IPS-20b (cell line): ENCODE measurements at regions not wholly inside any gene's neighbourhood (a gene's known extent, or its start where the extent isn't known, plus 50 kb on each side); places are given as distances from the start of the nearest gene placed in this dataset.

Experiments used
- H3K27ac ChIP-seq: one replicate; pipeline ENCODE4 v1.5.1; 2013; ENCODE audit warnings: low read length
- H3K27me3 ChIP-seq: 2 replicates; pipeline ENCODE4 v1.6.1; 2013; ENCODE audit warnings: mild to moderate bottlenecking, low read length, inconsistent platforms; ENCODE audit not compliant: insufficient read depth
- H3K36me3 ChIP-seq: 2 replicates; pipeline ENCODE4 v1.6.1; 2013; ENCODE audit warnings: low read depth, mild to moderate bottlenecking, inconsistent platforms, low read length, moderate library complexity; ENCODE audit not compliant: insufficient read depth
- H3K4me1 ChIP-seq: 2 replicates; pipeline ENCODE4 v1.6.1; 2013; ENCODE audit warnings: mild to moderate bottlenecking, control low read depth, inconsistent platforms, low read length, moderate library complexity; ENCODE audit not compliant: insufficient read depth
- H3K4me3 ChIP-seq: 2 replicates; pipeline ENCODE4 v1.5.1; 2013; ENCODE audit warnings: mild to moderate bottlenecking, low read length, inconsistent platforms
- H3K9ac ChIP-seq: 2 replicates; pipeline ENCODE4 v1.6.1; 2013; ENCODE audit warnings: low read depth, mild to moderate bottlenecking, inconsistent platforms, low read length, moderate library complexity
- H3K9me3 ChIP-seq: 2 replicates; pipeline ENCODE4 v1.6.1; 2013; ENCODE audit warnings: mild to moderate bottlenecking, low read depth, low read length, inconsistent platforms; ENCODE audit not compliant: insufficient read depth

DNA sequence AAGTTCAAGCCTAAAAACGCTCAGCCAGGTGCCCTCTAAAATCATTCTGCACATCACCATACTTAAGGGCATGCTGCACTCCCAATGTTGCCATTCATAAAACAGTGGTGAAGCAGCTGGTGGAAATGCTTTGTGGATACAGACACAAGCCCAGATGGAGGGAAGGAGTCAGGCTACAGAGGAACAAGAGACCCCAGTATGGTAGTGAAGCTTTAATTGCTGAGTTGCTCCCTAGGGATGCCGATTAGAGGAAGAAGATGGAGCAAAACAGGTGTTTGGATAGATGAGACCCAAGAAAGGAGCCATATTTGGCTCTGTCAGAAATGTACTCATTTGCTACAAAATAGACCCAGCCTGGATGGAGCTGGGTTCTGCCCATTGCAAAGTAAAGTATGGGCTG, 230.5 kb downstream of the NSG2 start:
- Histone ChIP-seq H3K4me1 (no peaks in the 10 kb centered on the region), H3K27me3 (no peaks in the 10 kb centered on the region; the same call in 1 of the 2 replicates), H3K9me3 (no peaks in the 10 kb centered on the region), H3K36me3 (no peaks in the 10 kb centered on the region), H3K4me3 (no peak overlapping the region), H3K27ac (no peak overlapping the region), H3K9ac (no peak overlapping the region)

DNA sequence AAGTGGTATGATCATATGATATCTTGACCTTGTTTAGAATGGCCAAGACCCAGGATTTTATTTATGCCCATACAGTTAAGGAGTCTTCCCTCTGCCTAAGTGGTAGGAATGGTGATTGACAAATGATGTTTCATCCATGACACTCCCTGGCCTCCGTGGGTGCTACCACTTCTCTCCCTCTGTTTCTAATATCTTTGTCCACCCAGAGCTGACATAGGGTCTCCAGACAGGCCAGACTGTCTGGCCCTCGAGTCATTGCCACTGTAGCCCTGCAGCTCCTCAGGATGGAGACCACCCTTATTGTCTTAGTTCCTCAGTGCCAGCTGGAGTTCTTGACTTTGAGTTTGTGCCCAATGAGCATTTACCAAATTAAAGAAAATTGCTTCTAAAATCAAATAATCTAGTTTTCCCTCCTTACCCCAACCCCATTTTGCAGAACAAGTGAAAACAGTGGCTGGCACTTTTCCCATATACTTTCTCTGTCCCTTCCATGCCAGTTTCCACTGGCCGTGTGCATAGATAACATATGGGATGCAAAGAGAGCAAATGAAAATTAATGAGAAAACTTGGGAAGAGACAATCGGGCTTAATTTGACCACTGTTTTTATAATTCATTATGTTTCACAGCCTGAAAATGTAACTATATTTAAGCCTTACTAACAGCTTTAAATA, 235.7 kb downstream of the NSG2 start:
- H3K9me3 ChIP-seq = no peaks in the 10 kb centered on the region
- no peaks in the 10 kb centered on the region for H3K4me1 ChIP-seq
- no peak overlapping the region for H3K4me3 ChIP-seq
- H3K36me3 ChIP-seq = no peaks in the 10 kb centered on the region
- H3K27me3 ChIP-seq = no peaks in the 10 kb centered on the region
- H3K9ac ChIP-seq = no peak overlapping the region
- H3K27ac ChIP-seq = no peak overlapping the region

DNA sequence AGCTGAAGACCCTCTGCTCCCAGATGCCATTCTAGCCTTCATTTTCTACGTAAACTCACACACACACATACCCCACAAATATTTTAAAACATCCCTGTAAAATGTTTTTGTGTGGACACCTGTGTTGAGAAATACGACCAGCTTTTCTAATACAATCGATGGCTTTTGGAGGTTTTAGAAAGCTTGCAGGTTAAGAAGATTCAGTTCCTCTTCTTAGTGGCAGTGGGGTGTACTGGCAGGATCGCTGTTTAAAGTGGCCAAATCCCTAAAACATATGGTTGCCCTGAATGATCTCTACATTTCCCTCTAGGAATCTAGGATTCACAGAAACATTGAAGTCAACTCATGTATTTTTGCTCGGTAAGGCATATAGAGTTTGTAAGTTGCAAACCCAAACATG, 236.3 kb downstream of the NSG2 start:
- H3K9me3 ChIP-seq = no peaks in the 10 kb centered on the region
- H3K9ac ChIP-seq = no peak overlapping the region
- no peak overlapping the region for H3K27ac ChIP-seq
- no peaks in the 10 kb centered on the region for H3K36me3 ChIP-seq
- no peaks in the 10 kb centered on the region for H3K4me1 ChIP-seq
- H3K27me3 ChIP-seq = no peaks in the 10 kb centered on the region
- no peak overlapping the region for H3K4me3 ChIP-seq

DNA sequence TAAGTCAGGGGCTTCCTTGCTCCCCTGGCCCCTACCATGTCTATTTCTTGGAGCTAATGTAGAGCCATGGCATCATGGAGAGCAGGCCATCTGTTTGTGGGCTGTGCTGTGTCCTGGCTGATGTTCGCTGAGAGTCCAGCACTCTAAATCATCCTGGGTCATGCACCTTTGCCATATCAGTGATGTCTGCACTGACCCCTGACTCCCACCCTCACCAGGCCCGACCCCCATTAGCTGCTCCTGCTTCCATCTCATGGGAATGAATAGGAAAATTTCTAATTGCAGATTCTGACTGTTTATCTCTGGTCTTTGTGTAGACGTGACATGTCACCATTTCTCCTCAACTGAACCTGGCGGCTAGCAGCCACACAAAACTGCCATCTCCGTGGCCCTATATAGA, 236.9 kb downstream of the NSG2 start:
- Histone ChIP-seq H3K27me3 (no peaks in the 10 kb centered on the region), H3K4me1 (no peaks in the 10 kb centered on the region), H3K9me3 (no peaks in the 10 kb centered on the region), H3K36me3 (no peaks in the 10 kb centered on the region), H3K9ac (no peak overlapping the region), H3K4me3 (no peak overlapping the region), H3K27ac (no peak overlapping the region)

DNA sequence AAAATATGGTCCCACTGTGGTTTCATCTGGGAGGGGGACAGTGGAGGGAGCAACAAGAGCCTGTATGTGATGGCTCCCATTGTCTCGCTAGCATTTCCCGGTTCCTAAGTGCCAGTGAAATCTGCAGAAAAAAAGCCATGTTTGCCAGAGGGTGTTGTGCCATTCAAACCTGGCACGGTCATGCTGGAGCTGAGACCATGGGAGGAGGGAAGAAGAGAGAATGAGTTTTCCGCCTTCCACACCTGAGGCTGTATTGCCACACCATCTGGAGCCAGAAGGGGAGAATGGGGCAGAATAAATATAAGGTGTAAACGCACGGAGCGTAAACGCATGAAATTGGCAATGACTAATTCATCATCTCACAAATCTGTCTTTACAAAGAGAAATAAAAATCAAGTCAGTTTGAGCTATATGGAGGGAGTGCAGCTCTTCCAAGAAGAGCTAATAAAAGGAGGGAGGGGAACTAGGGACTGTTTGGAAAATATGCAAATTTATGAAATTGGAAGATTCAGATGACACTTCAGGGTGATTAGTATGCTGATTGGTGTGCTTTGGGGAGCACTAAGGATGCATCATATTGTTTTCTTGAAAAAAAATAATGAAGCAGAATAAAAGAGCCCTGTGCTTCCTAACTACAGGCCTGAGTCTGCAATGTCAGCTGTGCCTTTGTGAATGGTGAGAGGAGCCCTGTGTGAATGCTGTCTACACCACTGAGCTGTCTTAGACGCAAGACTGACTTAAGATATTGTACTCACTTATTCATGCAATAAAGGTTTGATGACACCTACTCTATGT, 237.9 kb downstream of the NSG2 start:
- Histone ChIP-seq H3K27ac (no peak overlapping the region), H3K4me1 (no peaks in the 10 kb centered on the region), H3K36me3 (no peaks in the 10 kb centered on the region), H3K9me3 (no peaks in the 10 kb centered on the region), H3K27me3 (no peaks in the 10 kb centered on the region), H3K9ac (no peak overlapping the region), H3K4me3 (no peak overlapping the region)

DNA sequence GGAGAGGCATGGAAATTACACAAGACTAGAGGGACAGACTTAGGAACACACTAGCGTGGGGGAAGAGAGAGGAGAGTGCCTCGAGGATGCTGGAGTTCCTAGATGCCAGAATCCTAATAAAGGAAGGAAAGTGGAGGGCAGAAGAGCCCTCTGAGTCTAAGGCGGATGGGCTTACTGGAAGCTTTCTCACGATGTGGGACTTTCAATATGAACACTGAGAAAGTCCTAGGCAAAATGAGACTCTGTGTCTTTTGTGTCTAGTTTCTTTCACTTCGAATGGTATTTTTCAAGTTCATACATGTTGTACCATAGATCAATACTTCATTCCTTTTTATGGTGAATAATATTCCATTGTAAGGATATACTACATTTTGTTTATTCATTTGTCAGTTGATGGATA, 239.4 kb downstream of the NSG2 start:
- Histone ChIP-seq H3K36me3 (no peaks in the 10 kb centered on the region), H3K4me1 (no peaks in the 10 kb centered on the region), H3K27me3 (no peaks in the 10 kb centered on the region), H3K9ac (no peak overlapping the region), H3K9me3 (no peaks in the 10 kb centered on the region), H3K27ac (no peak overlapping the region), H3K4me3 (no peak overlapping the region)

DNA sequence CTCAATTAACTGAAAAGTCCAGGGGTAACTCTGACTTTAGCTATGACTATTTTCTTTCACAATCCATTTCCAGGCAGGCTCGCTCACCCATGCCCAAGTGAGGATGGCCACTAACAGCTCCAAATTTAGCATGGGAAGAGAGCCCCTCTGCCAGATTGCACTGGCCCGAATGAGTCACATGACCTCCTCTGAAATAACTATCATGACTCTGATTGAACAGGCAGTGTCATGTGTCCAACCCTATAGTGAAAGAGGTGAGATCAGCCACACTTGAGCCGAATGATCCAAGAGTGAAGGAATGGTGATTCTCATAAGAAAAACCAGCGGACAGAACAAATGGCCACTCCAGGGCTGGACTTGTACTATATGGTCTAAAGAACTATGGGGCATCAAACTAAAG, 242.3 kb downstream of the NSG2 start:
- H3K27ac ChIP-seq = no peak overlapping the region
- no peaks in the 10 kb centered on the region for H3K36me3 ChIP-seq
- no peaks in the 10 kb centered on the region for H3K9me3 ChIP-seq
- no peaks in the 10 kb centered on the region for H3K27me3 ChIP-seq
- no peak overlapping the region for H3K4me3 ChIP-seq
- H3K9ac ChIP-seq = no peak overlapping the region
- no peaks in the 10 kb centered on the region for H3K4me1 ChIP-seq

DNA sequence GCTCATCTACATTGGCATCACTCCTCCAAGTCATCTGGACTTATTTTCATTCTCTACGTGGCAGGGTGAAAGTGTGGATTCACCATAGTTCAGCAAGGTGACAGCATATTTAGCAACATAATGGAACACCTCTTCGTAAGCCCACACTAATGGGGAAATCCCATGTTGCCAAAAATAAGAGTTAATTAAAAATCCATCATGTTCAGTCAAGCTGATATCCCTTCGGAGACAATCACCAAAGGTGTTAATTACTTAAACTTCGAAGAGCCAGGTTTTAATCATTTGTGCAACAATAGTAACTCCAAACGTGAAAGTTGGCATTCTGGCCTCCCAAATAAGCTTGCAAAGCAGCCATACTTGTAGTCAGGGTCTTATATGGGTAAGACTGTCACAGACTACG, 242.9 kb downstream of the NSG2 start:
- Histone ChIP-seq H3K4me3 (no peak overlapping the region), H3K27ac (no peak overlapping the region), H3K9ac (no peak overlapping the region), H3K27me3 (no peaks in the 10 kb centered on the region), H3K36me3 (no peaks in the 10 kb centered on the region), H3K4me1 (no peaks in the 10 kb centered on the region), H3K9me3 (no peaks in the 10 kb centered on the region)

DNA sequence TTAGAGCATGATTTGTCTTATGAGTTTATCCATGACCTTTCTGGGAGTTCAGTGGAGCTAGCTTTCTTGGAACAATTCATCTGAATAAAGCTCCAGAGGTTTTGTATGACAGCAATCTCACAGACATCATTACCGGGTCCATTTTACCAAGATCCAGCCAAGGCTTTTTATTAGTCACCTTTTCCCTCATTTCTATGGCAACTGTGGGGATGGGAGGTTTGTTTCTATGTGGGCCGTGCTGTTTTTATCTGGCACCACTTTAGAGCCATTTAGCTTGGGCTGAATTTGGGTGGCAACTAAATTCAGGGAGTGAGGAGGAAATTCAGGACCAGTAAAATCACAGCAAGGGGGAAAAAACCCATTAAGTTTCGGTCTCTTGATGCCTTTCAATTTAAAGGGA, 245.7 kb downstream of the NSG2 start:
- no peaks in the 10 kb centered on the region for H3K9me3 ChIP-seq
- no peak overlapping the region for H3K27ac ChIP-seq
- no peak overlapping the region for H3K9ac ChIP-seq
- H3K27me3 ChIP-seq = no peaks in the 10 kb centered on the region
- no peak overlapping the region for H3K4me3 ChIP-seq
- no peaks in the 10 kb centered on the region for H3K4me1 ChIP-seq
- H3K36me3 ChIP-seq = no peaks in the 10 kb centered on the region

DNA sequence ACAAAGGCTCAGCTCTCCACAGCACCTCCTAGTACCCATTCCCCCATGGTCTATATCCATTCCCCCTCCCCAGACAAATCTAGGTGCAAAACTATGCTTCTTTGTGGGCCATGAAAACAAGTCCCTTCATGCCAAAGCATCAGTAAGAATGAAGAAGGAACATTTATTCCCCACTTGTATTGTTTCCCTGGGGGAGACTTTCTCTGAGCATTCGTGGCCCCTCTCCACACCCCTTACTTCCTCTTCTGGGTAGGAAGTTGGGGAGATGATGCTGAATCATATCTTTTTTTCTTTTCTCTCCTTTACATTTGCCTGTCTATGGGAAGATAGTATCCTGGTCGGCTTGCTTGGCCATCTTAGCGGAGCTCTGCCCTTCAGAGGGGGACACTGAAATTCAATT, 246.8 kb downstream of the NSG2 start:
- H3K36me3 ChIP-seq = no peaks in the 10 kb centered on the region
- no peak overlapping the region for H3K9ac ChIP-seq
- H3K9me3 ChIP-seq = no peaks in the 10 kb centered on the region
- H3K27ac ChIP-seq = no peak overlapping the region
- H3K4me1 ChIP-seq = no peaks in the 10 kb centered on the region
- H3K27me3 ChIP-seq = no peaks in the 10 kb centered on the region
- no peak overlapping the region for H3K4me3 ChIP-seq

DNA sequence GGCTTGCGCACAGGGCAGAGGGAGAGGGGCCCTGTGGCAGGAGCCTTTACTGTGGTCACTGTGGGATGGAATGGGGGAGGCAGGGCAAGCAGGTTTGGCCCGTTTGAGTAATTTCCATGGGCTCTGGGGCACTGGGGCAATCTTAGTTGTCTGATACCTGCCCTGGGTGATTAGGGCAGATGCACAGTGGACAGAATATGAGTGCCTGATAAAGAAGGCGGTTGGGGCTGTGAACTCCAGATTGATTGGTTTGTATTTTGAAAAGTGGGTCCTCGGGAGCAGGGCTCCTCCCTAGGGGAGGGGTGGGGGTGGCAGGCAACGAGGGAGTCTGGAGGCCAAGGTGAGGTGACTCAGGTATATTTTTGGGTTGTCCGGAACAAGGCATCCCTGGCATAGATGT, 247.5 kb downstream of the NSG2 start:
- Histone ChIP-seq H3K9ac (no peak overlapping the region), H3K4me1 (no peaks in the 10 kb centered on the region), H3K4me3 (no peak overlapping the region), H3K9me3 (no peaks in the 10 kb centered on the region), H3K36me3 (no peaks in the 10 kb centered on the region), H3K27ac (no peak overlapping the region), H3K27me3 (no peaks in the 10 kb centered on the region)

DNA sequence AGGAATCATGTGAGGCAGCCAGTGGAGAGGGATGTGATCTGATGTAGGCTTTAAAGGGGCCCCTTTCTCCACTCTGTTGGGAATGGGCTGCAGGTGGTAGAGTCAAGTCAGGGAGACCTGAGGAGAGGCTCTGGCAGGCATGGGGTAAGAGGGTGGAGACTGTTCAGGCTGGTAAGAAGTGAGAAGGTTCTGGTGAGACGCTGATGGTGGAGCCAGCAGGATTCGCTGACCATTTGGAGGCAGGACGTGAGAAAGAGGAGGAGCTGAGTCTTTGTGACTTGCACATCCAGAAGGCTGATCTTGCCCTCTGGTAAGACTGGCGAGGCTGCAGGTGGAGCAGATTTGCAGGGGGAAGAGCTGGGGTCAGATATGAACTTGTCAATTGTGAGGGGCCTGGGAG, 248.0 kb downstream of the NSG2 start:
- Histone ChIP-seq H3K9me3 (no peaks in the 10 kb centered on the region), H3K9ac (no peak overlapping the region), H3K36me3 (no peaks in the 10 kb centered on the region), H3K4me1 (no peaks in the 10 kb centered on the region), H3K27ac (no peak overlapping the region), H3K4me3 (no peak overlapping the region), H3K27me3 (no peaks in the 10 kb centered on the region)
